Suprapubic skin (tissue), 4 donors: ENCODE measurements at regions not wholly inside any gene's neighbourhood (a gene's known extent, or its start where the extent isn't known, plus 50 kb on each side); places are given as distances from the start of the nearest gene placed in this dataset.

Experiments used
- DNase-seq, 2 donors: peaks; one replicate each; pipeline ENCODE4 v3.0.0-alpha.2; 2019; ENCODE audit warnings: low spot score in 2 of 2
- H3K27ac ChIP-seq: fragments of 200-600 bp; sonication (generic); one replicate; pipeline ENCODE4 v1.5.1; 2019
- H3K27me3 ChIP-seq: fragments of 200-600 bp; sonication (generic); one replicate; pipeline ENCODE4 v1.5.1; 2019
- H3K36me3 ChIP-seq: fragments of 200-600 bp; sonication (generic); one replicate; pipeline ENCODE4 v1.5.1; 2019
- H3K4me1 ChIP-seq: fragments of 200-600 bp; sonication (generic); one replicate; pipeline ENCODE4 v1.5.1; 2019
- H3K4me3 ChIP-seq: fragments of 200-600 bp; sonication (generic); one replicate; pipeline ENCODE4 v1.5.1; 2019; ENCODE audit warnings: mild to moderate bottlenecking
- H3K9me3 ChIP-seq: fragments of 200-600 bp; sonication (generic); one replicate; pipeline ENCODE4 v1.5.1; 2019
- CTCF ChIP-seq, 2 donors: fragments of 200-600 bp in 1 of 2; fragments of 450-650 bp in 1 of 2; sonication (generic) in 1 of 2; IDR thresholded peaks; one replicate each; pipeline ENCODE4 v1.5.1; 2016 to 2019; ENCODE audit warnings: antibody characterized with exemption in 2 of 2, mild to moderate bottlenecking in 1 of 2, moderate library complexity in 1 of 2
- EP300 ChIP-seq: sonication (generic); formaldehyde crosslinking; IDR thresholded peaks from one replicate; pipeline ENCODE4 v1.6.1; 2017; ENCODE audit warnings: antibody characterized with exemption
- POLR2A ChIP-seq, 2 donors: fragments of 450-650 bp; IDR thresholded peaks; one replicate each; pipeline ENCODE4 v1.6.1; 2017; ENCODE audit warnings: antibody characterized with exemption in 2 of 2, mild to moderate bottlenecking in 2 of 2, moderate library complexity in 2 of 2
- POLR2AphosphoS5 ChIP-seq, 3 donors: sonication (generic); formaldehyde crosslinking; IDR thresholded peaks; one replicate each; pipeline ENCODE4 v1.6.1; 2017; ENCODE audit warnings: antibody characterized with exemption in 3 of 3
- WGBS: methylation state at CpG from one replicate; pipeline ENCODE4 v1.1.5; 2018; 5-methylcytosine and 5-hydroxymethylcytosine counted together

GRCh38 chr5:68384936-68385594 lies 169.5 kb downstream of the PIK3R1 start:
- Histone ChIP-seq H3K27ac (no peak overlapping the region), H3K27me3 (no peaks in the 10 kb centered on the region), H3K9me3 (no peaks in the 10 kb centered on the region), H3K36me3 (no peaks in the 10 kb centered on the region), H3K4me1 (peaks cover 19% of the 10 kb centered on the region), H3K4me3 (no peak overlapping the region)
- WGBS = 96% methylated on average over 2 of the region's 2 CpGs
- DNase-seq = no peak
- no peak for TF ChIP-seq POLR2A (IDR thresholded peaks at IDR 0.05)
- no peak for TF ChIP-seq EP300
- TF ChIP-seq POLR2AphosphoS5 (IDR thresholded peaks at IDR 0.05) = no peak
- TF ChIP-seq CTCF (IDR thresholded peaks at IDR 0.05) = no peak

- no peaks in the 10 kb centered on the region for H3K9me3 ChIP-seq
- DNase-seq = no peak
- no peak overlapping the region for H3K4me3 ChIP-seq
- 69% methylated on average over 2 of the region's 2 CpGs for WGBS
- no peaks in the 10 kb centered on the region for H3K27me3 ChIP-seq
- TF ChIP-seq CTCF (IDR thresholded peaks at IDR 0.05) = no peak
- no peak for TF ChIP-seq EP300
- no peak for TF ChIP-seq POLR2A (IDR thresholded peaks at IDR 0.05)
- TF ChIP-seq POLR2AphosphoS5 (IDR thresholded peaks at IDR 0.05) = no peak
- H3K4me1 ChIP-seq = peaks cover 14% of the 10 kb centered on the region
- H3K36me3 ChIP-seq = no peaks in the 10 kb centered on the region
- H3K27ac ChIP-seq = no peak overlapping the region
Observed at GRCh38 chr5:68385936-68386335, 170.4 kb downstream of the PIK3R1 start.

GRCh38 chr5:68387074-68387796 lies 171.7 kb downstream of the PIK3R1 start:
- Histone ChIP-seq H3K36me3 (no peaks in the 10 kb centered on the region), H3K27ac (no peak overlapping the region), H3K27me3 (no peaks in the 10 kb centered on the region), H3K4me1 (peaks cover 14% of the 10 kb centered on the region), H3K9me3 (no peaks in the 10 kb centered on the region), H3K4me3 (no peak overlapping the region)
- TF ChIP-seq CTCF (IDR thresholded peaks at IDR 0.05) (no peak), POLR2A (IDR thresholded peaks at IDR 0.05) (no peak), EP300 (no peak)
- 97% methylated on average over 4 of the region's 4 CpGs for WGBS
- no peak for DNase-seq

- TF ChIP-seq CTCF (IDR thresholded peaks at IDR 0.05) = no peak
- TF ChIP-seq POLR2AphosphoS5 (IDR thresholded peaks at IDR 0.05) = no peak
- no peak for TF ChIP-seq EP300
- no peak for TF ChIP-seq POLR2A (IDR thresholded peaks at IDR 0.05)
- no peaks in the 10 kb centered on the region for H3K27me3 ChIP-seq
- H3K4me3 ChIP-seq = no peak overlapping the region
- H3K9me3 ChIP-seq = no peaks in the 10 kb centered on the region
- no peak overlapping the region for H3K27ac ChIP-seq
- 67% methylated on average over 3 of the region's 3 CpGs for WGBS
- DNase-seq = no peak
- peaks cover 7% of the 10 kb centered on the region for H3K4me1 ChIP-seq
- H3K36me3 ChIP-seq = no peaks in the 10 kb centered on the region
Observed at GRCh38 chr5:68389618-68390017, 174.1 kb downstream of the PIK3R1 start.

GRCh38 chr5:68392617-68393016 lies 177.1 kb downstream of the PIK3R1 start:
- TF ChIP-seq POLR2A (IDR thresholded peaks at IDR 0.05) (no peak), CTCF (IDR thresholded peaks at IDR 0.05) (no peak), EP300 (no peak), POLR2AphosphoS5 (IDR thresholded peaks at IDR 0.05) (no peak)
- H3K4me1 ChIP-seq = peaks cover 7% of the 10 kb centered on the region
- no peaks in the 10 kb centered on the region for H3K9me3 ChIP-seq
- H3K27me3 ChIP-seq = no peaks in the 10 kb centered on the region
- no peak overlapping the region for H3K4me3 ChIP-seq
- WGBS = 33% methylated on average over 2 of the region's 2 CpGs
- no peak for DNase-seq
- H3K36me3 ChIP-seq = no peaks in the 10 kb centered on the region
- H3K27ac ChIP-seq = no peak overlapping the region
